Upper lobe of right lung (tissue), 1 donor: ENCODE measurements at regions not wholly inside any gene's neighbourhood (a gene's known extent, or its start where the extent isn't known, plus 50 kb on each side); places are given as distances from the start of the nearest gene placed in this dataset.
A peak's percentile ranks its signal among the peaks of the same experiment; 100 is the strongest.

ENCODE experiments used
- ATAC-seq: fragments of 200-7000 bp; cut with Tn5 transposase; one replicate; pipeline ENCODE4 v1.9.1; 2020; ENCODE audit warnings: mild to moderate bottlenecking, moderate library complexity
- DNase-seq: peaks from one replicate; pipeline ENCODE4 v3.0.0-alpha.2; 2020
- H3K27ac ChIP-seq: fragments of 200-600 bp; one replicate; pipeline ENCODE4 v1.8.0; 2022
- H3K27me3 ChIP-seq: fragments of 200-600 bp; one replicate; pipeline ENCODE4 v1.8.0; 2022; ENCODE audit warnings: mild to moderate bottlenecking
- H3K36me3 ChIP-seq: fragments of 200-600 bp; one replicate; pipeline ENCODE4 v1.8.0; 2022
- H3K4me1 ChIP-seq: fragments of 200-600 bp; one replicate; pipeline ENCODE4 v1.8.0; 2022
- H3K4me3 ChIP-seq: fragments of 200-600 bp; one replicate; pipeline ENCODE4 v1.8.0; 2022; ENCODE audit warnings: mild to moderate bottlenecking
- H3K9me3 ChIP-seq: fragments of 200-600 bp; one replicate; pipeline ENCODE4 v1.8.0; 2022
- CTCF ChIP-seq: fragments of 200-600 bp; IDR thresholded peaks from one replicate; pipeline ENCODE4 v1.8.0; 2022; ENCODE audit warnings: antibody characterized with exemption
- intact Hi-C: fragments of 100-400 bp; cut with DNase I; formaldehyde crosslinking; loops from one replicate; pipeline ENCODE4 v1.11.0; 2022
- donor health status: DM: no; HTN: yes; CAD: no; lungs with severe emphysema.

- intact Hi-C loops = no loop called here
- ATAC-seq = no peak
These were observed 230.1 kb upstream of the CCDC150 start for GRCh38 chr2:196409376-196409775.

GRCh38 chr2:196410008-196410407 is 229.5 kb upstream of the CCDC150 start:
- Histone ChIP-seq H3K36me3 (no peaks in the 10 kb centered on the region), H3K27ac (no peak overlapping the region), H3K4me3 (no peak overlapping the region), H3K4me1 (no peaks in the 10 kb centered on the region), H3K9me3 (no peaks in the 10 kb centered on the region), H3K27me3 (no peaks in the 10 kb centered on the region)
- ATAC-seq = no peak
- intact Hi-C loops = no loop called here
- no peak for DNase-seq
- no peak for TF ChIP-seq CTCF

More at GRCh38 chr2:196409376-196409775, 230.1 kb upstream of the CCDC150 start:
- TF ChIP-seq CTCF = no peak
- Histone ChIP-seq H3K27ac (no peak overlapping the region), H3K36me3 (no peaks in the 10 kb centered on the region), H3K27me3 (no peaks in the 10 kb centered on the region), H3K4me3 (no peak overlapping the region), H3K4me1 (no peaks in the 10 kb centered on the region), H3K9me3 (no peaks in the 10 kb centered on the region)
- no peak for DNase-seq

- no peak overlapping the region for H3K27ac ChIP-seq
- no peaks in the 10 kb centered on the region for H3K36me3 ChIP-seq
- no peaks in the 10 kb centered on the region for H3K4me1 ChIP-seq
- H3K27me3 ChIP-seq = no peaks in the 10 kb centered on the region
- intact Hi-C loops = no loop called here
- no peak overlapping the region for H3K4me3 ChIP-seq
- DNase-seq = no peak
- peak; percentile 75 for ATAC-seq
- TF ChIP-seq CTCF = no peak
- no peaks in the 10 kb centered on the region for H3K9me3 ChIP-seq
These were observed 225.7 kb upstream of the CCDC150 start for GRCh38 chr2:196413821-196414274.

- Histone ChIP-seq H3K27ac (no peak overlapping the region), H3K36me3 (no peaks in the 10 kb centered on the region), H3K9me3 (no peaks in the 10 kb centered on the region), H3K4me3 (no peak overlapping the region), H3K4me1 (no peaks in the 10 kb centered on the region), H3K27me3 (no peaks in the 10 kb centered on the region)
- ATAC-seq = no peak
- intact Hi-C loops = no loop called here
- DNase-seq = no peak
- no peak for TF ChIP-seq CTCF
These were observed 224.1 kb upstream of the CCDC150 start for GRCh38 chr2:196415384-196415783.

- TF ChIP-seq CTCF = no peak
- intact Hi-C loops = no loop called here
These were observed 219.4 kb upstream of the CCDC150 start for GRCh38 chr2:196420143-196420542.

GRCh38 chr2:196421880-196422279 is 217.6 kb upstream of the CCDC150 start:
- intact Hi-C loops = no loop called here
- TF ChIP-seq CTCF = no peak
- DNase-seq = no peak
- H3K27ac ChIP-seq = no peak overlapping the region
- H3K4me3 ChIP-seq = no peak overlapping the region
- ATAC-seq = no peak
- no peaks in the 10 kb centered on the region for H3K9me3 ChIP-seq
- H3K4me1 ChIP-seq = no peaks in the 10 kb centered on the region
- no peaks in the 10 kb centered on the region for H3K36me3 ChIP-seq
- no peaks in the 10 kb centered on the region for H3K27me3 ChIP-seq

More at GRCh38 chr2:196420143-196420542, 219.4 kb upstream of the CCDC150 start:
- Histone ChIP-seq H3K4me3 (no peak overlapping the region), H3K4me1 (no peaks in the 10 kb centered on the region), H3K27me3 (no peaks in the 10 kb centered on the region), H3K36me3 (no peaks in the 10 kb centered on the region), H3K9me3 (no peaks in the 10 kb centered on the region), H3K27ac (no peak overlapping the region)
- no peak for ATAC-seq
- DNase-seq = no peak
